ENCODE measurements at regions not wholly inside any gene's neighbourhood (a gene's known extent, or its start where the extent isn't known, plus 50 kb on each side); places are given as distances from the start of the nearest gene placed in this dataset.
"Not testable (repeated sequence)": the region's sequence is repeated elsewhere in the genome, so short reads cannot be mapped to it uniquely, and the experiment has no call there.

DNA sequence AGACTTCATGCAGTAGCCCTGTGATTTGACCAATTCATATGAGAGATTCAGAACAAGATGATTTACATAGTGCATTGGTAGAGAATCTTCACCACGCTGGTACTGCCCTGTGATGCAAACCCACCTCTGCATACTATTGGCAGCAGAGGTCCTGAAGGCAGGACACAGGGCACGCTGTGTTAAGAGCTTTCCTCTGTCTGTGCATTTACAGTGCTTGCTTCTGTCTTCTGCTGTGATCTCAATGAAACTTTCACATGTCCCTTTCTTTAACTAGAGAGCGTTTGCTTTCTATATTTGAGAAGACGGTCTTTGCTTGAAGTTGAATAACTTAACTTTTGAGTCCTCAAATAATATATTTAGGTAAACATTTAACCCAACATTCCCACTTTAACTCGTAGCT lies 219.0 kb upstream of the SPRY2 start:
- no peak for DNase-seq (ENCODE audit: low read depth, low spot score)

DNA sequence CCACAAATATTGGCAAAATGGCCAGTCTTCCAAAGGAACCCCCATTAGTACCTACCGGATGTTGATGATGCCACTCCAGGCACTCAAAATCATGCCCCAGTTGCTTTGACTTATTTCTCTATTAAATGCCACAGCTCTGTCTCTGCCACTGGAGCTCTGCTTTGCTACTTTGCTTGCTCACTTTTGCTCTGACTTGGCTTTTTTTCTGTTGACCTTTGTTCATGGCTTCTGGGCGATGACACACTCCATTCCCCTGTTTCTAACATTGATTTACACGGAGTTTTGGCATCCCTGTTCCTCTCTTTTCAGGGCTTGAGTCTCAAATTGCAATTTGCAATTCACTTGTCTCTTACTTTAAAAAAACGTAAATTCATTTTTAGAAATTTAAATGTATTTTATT lies 217.1 kb upstream of the SPRY2 start:
- no peak for DNase-seq (ENCODE audit: low read depth, low spot score)

DNA sequence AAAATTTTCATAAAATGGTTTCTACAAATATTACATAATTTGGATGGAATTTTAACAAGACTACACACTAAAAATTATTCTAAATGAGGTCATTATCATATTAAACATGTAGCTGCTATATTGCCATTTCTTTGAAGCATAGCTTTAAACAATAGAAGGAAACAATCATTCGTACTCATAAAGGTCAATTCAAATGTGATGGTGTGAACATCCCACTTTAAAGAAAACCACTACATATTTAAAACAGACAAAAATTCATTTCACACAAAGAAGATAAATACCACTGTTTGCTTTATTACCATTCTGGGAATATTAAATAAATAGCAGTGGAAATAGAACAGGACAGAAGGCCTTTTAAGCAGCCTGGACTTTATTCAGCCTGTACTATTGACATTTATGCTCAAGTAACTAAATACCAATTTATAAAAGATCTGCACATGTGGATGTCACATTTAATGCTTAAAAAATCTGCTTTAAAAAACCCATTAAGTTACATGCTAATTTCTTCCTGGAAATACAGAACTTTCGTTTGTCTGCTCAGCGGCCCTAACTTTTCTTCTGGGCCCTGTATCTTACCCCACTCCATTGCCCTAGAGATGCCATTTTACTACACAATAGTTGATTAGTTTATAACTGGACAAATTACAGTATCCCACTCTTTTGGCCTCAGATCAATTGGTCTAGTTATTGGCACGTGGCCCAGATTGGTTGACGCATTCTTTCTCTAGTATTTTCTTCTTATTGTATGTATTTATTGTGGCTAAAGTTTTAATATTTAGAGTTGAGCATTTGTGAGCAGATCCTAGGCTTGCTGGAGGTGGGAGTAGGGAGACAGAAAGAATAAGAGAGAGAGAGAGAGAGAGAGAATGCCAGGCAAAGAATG lies 215.1 kb upstream of the SPRY2 start:
- DNase-seq (ENCODE audit: low read depth, low spot score), result no peak

DNA sequence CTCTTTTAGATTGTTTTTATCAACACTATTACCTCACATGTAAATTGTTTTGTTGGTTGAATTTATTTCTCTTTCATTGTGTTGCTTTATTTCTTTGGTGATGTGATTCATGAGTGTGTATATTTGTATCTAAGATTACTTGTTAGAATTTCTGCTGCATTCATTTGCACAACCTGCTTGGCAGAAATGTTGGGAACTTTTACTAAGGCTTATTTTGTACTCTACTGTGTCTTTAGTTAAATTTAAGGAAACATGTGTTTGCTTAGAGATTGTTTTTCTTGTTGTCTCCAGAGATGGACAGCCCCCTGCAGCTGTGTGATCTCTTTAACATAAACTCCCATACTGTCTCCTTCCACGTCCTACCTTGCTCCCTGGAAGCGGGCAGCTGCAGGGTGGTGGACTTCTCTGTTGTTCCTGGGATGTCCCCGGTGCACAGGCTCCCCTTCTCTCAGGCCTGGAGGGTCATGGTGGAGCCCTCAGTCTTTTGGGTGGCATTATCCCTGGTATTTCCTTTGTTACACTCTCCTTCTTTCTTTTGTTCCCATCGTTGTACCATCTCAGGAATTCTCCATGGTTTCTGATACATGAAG lies 212.0 kb upstream of the SPRY2 start:
- DNase-seq (ENCODE audit: low read depth, low spot score), result no peak

DNA sequence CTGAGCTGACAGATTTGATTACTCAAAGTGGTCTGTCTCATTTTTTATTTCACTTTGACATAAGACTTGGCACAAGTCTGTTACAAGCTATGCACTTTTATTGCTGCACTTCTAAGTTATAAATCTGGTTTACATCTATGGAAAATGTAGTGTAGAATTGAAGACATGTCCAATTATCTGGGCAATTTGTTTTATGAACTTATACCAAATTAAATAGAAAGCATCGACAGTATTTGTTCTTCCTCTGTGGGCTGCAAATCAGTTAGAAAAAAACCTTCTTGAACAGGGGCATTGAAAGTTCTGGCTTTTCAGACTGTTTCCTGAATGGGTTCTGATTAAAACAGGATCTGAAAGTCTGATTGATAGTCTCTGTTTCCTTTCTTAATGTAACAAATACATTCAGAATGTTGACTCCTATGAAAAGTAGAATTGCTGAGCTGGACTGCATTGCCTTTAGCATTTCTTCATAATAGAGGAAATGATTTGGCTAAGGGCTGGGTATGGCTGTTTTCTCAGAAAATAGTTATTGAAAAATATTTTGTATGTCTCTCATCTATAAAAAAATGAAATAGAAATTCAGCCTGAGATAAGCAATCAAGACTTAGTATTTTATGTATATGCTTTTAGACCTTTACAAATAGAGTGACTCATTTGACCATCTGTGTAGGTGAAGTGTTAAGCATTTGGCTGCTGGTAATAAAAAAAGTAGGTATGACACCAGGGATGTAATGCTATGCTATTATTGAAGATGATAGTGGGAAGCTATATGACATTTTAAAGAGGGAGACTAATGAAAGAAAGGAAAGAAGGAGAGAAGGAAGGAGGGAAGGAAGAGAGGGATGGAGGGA lies 210.9 kb upstream of the SPRY2 start:
- no peak for DNase-seq (ENCODE audit: low read depth, low spot score)

DNA sequence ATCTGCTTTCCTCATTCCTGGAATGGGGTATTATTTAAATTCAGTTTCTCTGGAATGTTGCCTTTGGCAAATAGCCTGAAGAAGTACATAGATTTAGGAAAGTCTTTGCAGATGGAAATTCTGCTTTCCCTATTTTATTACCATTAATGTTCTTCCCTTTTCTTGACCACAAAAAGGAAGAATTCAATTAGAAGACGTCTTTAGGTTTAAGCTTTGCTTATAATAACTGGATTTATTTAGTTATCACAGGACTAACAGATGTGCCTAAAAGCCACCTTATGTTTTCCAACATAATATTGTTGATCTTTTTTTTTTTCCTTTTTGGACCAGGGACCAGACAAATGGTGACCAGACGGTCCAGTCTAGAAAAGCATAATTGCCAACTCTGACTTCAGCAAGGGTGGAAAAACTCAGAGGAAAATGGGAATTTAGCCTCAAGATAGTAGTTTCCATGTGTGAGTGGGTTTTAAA lies 210.1 kb upstream of the SPRY2 start:
- no peak for DNase-seq (ENCODE audit: low read depth, low spot score)

DNA sequence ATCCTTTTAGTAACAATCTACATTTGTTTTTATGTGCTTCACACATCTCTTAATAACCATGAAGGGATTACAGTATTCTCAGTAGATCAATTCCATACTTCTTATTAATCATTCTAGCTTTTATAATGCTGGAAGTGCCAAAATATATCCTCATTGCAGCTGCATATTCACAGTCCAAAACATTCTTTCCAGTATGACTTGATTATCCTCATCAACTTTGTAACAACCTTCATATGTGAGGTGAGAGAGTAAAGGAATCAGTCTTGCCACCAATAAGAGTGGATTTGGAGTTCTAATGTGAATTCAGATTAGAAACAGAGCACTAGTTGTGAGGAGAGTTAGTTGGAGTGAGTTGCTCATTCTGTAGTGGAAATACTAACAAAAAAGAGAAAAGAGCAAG lies 208.0 kb upstream of the SPRY2 start:
- no peak for DNase-seq (ENCODE audit: low read depth, low spot score)

DNA sequence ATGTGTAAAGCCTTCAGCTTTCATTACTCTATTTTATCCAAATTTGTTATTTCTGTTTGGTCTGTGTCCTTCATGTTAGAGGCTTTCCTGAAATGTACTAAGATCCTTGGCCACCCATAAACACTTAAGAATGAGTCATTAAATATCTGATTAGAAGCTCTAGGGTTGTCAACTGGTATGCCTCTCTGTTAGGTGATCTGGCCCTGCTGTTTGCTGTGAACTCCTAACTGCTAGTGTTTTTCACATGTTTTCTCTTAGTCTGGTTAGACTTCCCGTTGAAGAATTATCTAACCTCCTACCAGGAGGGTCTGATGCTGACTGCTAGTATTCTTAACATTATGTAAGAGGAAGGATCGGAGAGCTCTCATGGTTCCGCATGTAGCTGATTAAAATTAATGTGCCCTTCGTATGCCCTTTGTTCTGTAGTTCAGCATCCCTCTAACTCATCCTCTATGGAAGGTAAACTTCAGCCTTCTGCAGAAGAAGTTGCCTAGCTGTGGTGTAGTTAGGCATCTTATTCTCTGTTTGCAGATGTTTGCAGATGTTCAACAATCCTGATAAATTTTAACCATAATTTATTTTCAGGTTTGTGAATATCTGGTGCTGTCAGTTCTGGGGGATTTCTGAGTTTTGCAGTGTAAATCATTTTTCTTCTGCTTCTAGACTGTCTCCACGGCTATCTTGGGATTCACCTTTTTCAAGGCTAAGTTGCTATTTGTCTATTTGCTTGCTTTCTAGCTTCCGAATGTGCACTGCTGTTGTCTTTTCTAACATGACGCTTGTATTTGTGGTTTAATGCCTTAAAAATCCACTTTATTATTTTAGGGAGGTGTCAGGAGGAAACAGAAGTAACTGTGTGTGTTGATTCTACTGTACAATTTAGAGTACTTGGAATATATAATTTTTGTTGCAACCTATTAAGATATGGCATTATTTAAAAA lies 207.2 kb upstream of the SPRY2 start:
- no peak for DNase-seq (ENCODE audit: low read depth, low spot score)

DNA sequence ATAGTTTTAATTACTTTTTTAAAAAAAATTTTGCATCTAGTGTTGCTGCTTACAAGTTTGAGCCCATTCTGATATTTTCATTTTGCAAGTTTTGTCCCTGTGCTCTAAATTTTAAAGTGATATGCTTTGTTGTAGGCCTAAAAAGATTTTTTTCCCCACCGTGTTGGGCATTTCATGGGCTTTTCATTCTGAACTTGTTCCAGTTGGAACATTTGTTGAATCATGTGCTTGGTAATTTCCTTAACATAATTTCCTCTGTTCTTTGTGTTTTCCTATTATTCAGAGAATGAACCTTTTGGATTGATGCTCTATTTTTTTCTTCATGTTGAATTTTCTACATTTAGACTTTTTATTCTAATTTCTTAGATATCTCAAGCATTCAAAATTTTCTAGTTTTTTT lies 206.4 kb upstream of the SPRY2 start:
- no peak for DNase-seq (ENCODE audit: low read depth, low spot score)

DNA sequence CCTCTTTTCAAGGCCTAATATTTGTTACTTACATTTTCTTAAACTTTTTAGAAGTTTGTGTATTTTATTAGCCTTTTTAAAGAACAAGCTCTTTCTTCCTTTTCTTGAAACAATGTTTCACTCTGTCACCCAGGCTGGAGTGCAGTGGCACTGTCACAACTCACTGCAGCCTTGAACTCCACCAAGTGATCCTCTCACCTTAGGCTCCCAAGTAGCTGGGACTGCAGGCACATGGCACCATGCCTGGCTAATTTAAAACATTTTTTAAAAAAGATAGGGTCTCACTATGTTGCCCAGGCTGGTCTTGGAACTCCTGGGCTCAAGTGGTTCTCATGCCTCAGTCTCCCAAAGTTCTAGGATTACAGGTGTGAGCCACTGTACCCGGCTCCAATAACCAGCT lies 192.2 kb upstream of the SPRY2 start:
- no peak for DNase-seq (ENCODE audit: low read depth, low spot score)

DNA sequence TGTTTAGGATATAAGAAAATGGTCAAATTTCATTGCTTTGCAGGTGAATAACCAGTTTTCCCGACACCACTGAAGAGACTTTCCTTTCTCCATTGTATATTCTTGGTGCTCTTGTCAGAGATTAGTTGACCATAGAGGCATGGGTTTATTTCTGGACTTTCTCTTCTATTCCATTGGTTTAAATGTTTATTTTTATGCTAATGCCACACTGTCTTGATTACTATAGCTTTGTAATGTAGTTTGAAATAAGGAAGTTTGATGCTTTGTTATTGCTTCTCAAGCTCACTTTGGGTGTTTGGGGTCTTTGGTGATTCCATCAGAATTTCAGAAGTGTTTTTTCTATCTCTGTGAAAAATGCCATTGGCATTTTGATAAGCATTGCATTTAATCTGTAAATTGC lies 190.0 kb upstream of the SPRY2 start:
- DNase-seq (ENCODE audit: low read depth, low spot score), result no peak

DNA sequence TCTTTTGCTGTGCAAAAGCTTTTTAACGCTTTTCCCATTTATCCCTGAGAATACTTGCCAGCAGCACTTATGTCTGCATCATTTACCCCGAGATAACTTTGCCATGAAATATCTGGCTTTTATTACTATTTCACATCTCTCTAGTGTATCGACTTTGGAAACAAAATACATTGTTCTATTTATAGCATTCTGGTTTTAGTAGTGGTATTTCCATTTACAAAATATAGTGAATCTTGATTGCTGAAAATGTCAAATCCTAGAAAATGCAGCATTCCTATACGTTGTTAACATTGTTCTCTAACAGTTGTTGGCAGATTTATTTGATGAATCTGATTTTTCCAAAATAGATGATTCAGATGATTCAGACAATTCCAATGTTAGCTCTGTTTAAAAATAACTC lies 189.3 kb upstream of the SPRY2 start:
- no peak for DNase-seq (ENCODE audit: low read depth, low spot score)

DNA sequence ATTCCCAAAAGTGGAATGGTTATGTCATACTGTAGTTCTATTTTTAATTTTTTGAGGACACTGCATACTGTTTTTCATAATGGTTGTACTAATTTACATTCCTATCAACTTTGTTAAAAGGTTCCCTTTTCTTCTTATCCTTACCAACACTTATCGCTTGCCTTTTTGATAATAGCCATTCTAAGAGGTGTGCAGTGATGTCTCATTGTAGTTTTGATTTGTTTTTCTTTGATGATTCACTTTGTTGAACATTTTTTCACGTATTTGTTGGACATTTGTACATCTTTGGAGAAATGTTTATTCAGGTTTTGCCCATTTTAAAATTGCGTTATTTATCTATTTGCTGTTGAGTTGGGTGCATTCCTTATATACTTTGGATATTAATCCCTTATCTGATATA lies 188.8 kb upstream of the SPRY2 start:
- DNase-seq (ENCODE audit: low read depth, low spot score), result no peak

DNA sequence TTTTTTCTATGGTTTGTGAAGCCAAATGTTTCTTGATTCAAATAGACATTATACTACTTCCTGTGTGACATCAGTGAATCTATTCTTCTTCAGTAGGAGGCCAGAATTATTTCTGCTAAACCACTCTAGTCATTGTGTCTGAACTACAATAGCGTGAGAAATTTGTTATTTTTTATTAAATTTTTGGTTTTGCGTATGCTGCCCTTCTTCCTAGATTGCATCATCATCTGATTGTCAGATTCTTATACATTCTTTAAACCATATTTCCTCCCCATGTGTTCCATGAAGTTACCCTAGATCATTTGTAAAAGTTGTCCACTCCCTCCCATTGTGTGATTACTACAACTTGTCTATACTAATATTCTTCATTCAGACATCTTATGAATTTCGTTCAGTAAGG lies 187.8 kb upstream of the SPRY2 start:
- no peak for DNase-seq (ENCODE audit: low read depth, low spot score)

DNA sequence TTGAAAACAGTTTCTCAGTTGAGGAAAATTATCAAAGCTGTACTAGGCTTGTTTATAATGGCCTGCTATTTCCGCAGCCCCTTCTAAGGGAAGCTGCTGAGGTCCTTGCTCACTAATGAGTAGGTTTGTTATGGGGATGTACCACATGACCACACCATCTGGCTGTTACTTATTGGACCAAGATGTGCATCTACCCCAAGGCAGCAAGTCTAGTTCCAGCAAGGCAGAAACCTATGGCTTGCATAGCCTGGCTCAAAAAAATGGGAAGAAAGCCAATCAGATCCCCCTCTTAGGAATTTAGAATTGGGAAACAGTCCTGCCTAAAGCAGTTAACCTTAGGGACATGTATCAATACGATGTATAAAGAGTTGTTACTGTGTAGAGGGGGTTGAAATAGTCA lies 186.5 kb upstream of the SPRY2 start:
- no peak for DNase-seq (ENCODE audit: low read depth, low spot score)

DNA sequence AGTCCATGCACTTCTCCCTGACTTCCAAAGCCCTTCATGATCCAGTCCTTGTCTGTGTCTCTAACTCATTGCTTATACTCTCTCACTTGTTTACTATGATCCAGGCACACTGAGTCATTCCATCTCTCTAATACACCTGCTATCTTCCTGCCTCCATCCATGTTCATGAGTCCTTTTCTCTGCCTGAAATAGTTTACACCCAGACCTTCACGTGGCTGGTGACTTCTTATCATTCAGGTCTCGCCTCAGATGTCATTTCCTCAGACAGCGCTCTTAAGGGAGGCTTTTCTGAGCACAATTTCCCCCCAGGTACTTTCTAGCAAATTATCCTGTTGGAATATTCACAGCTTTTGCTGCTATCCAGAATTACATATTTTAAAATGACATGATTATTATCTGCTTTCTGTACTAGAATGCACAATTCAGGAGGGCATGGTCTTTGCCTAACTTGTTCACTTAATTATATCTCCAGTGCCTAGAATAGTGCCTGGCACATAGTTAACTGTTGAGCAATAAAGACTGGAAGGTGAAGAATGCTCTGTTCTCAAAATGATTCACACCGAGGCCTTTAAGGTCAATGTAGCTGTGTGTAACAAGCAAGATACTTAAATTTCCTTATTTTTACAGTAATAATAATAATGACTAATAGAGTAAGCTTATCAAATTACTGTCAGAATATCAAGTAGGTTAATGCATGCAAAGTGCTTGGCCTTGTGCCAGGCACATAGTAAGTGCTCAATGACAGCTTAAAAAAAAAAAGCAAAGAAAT lies 183.7 kb upstream of the SPRY2 start:
- no peak for DNase-seq (ENCODE audit: low read depth, low spot score)

DNA sequence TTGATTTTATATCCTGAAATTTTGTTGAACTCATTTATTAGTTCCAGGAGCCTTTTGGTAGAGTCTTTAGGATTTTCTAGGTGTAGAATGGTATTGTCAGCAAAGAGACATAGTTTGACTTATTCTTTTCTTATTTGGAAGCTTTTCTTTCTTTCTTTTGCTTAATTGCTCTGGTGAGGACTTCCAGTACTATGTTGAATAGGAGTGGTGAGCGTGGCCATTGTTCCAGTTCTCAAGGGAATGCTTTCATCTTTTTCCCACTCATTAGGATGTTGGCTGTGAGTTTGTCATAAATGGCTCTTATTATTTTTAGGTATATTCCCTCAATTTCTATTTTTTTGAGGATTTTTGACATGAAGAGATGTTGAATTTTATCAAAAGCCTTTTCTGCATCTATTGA lies 182.2 kb upstream of the SPRY2 start:
- no peak for DNase-seq (ENCODE audit: low read depth, low spot score)

DNA sequence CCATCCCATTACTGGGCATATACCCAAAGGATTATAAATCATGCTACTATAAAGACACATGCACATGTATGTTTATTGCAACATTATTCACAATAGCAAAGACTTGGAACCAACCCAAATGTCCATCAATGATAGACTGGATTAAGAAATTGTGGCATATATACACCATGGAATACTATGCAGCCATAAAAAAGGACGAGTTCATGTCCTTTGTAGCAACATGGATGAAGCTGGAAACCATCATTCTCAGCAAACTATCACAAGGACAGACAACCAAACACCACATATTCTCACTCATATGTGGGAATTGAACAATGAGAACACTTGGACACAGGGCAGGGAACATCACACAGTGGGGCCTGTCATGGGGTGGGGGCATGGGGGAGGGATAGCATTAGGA lies 181.5 kb upstream of the SPRY2 start:
- not testable (repeated sequence) for DNase-seq (ENCODE audit: low read depth, low spot score)

DNA sequence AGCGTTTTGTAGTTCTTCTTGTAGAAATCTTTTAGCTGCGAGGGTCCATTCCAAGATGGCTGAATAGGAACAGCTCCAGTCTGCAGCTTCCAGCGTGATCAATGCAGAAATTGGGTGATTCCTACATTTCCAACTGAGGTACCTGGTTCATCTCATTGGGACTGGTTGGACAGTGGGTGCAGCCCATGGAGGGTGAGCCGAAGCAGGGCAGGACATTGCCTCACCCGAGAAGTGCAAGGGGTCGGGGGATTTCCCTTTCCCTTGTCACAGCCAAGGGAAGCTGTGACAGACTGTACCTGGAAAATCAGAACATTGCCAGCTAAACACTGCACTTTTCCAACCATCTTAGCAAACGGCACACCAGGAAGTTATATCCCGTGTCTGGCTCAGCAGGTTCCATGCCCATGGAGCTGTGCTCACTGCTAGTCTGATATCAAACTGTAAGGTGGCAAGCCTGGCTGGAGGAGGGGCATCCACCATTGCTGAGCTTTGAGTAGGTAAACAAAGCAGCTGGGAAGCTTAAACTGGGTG lies 176.0 kb upstream of the SPRY2 start:
- DNase-seq (ENCODE audit: low read depth, low spot score), result no peak

DNA sequence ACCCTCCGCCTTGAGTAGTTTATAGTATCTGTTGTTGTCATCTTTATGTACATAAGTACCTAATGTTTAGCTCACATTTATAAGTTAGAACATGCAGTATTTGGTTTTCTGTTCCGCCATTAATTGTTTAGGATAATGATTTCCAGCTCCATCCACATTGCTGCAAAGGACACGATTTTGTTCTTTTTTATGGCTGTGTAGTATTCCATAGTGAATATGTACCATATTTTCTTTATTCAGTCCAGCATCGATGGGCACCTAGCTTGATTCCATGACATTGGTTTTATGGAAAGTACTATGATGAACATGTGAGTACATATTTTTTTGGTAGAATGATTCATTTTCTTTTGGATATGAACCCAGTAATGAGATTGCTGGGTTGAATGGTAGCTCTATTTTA lies 174.4 kb upstream of the SPRY2 start:
- DNase-seq (ENCODE audit: low read depth, low spot score), result no peak
